ENCODE measurements at regions not wholly inside any gene's neighbourhood (a gene's known extent, or its start where the extent isn't known, plus 50 kb on each side); places are given as distances from the start of the nearest gene placed in this dataset.

DNA sequence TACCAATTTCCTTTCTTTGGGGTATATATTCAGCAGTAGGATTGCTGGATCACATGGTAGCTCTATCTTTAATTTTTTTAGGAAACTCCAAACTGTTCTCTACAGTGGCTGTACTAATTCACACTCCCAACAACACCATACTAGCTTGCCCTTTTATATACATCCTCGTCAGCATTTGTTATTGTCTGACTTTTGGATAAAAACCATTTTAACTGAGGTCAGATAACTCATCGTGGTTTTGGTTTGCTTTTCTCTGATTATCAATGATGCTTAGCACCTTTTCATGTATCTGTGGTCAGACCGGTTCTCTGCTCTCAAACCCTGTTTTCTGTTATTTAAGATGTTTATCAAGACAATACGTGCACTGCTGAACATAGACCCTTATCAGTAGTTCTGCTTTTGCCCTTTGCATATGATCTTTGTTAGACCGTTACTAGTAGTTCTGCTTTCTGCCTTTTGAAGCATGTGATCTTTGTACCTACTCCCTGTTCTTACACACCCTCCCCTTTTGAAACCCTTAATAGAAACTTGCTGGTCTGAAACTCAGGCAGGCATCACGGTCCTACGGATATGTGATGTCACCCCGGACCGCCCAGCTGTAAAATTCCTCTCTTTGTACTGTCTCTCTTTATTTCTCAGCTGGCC, 474.3 kb downstream of the RSL24D1 start:
- DNase-seq (ENCODE audit: low read depth): no peak

DNA sequence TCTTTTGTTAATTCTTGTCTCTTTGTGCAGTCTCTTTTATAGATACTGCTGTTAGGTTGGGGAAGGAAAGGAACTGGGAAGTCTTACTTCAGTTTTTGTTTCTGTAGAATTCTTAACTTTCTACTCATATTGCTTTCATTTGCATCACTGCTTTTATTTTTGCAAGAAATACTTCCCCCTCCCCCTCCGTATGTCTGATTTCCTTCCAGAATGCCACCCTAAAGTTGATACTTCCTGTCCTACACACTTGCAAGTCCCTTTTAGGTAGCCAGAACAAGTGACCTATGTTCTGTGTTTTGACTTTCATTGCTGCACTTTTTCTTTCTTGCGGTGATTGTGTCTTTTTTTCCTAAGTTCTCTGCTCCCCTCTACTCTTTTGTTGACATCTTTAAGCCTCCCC, 477.4 kb downstream of the RSL24D1 start:
- DNase-seq (ENCODE audit: low read depth): no peak

DNA sequence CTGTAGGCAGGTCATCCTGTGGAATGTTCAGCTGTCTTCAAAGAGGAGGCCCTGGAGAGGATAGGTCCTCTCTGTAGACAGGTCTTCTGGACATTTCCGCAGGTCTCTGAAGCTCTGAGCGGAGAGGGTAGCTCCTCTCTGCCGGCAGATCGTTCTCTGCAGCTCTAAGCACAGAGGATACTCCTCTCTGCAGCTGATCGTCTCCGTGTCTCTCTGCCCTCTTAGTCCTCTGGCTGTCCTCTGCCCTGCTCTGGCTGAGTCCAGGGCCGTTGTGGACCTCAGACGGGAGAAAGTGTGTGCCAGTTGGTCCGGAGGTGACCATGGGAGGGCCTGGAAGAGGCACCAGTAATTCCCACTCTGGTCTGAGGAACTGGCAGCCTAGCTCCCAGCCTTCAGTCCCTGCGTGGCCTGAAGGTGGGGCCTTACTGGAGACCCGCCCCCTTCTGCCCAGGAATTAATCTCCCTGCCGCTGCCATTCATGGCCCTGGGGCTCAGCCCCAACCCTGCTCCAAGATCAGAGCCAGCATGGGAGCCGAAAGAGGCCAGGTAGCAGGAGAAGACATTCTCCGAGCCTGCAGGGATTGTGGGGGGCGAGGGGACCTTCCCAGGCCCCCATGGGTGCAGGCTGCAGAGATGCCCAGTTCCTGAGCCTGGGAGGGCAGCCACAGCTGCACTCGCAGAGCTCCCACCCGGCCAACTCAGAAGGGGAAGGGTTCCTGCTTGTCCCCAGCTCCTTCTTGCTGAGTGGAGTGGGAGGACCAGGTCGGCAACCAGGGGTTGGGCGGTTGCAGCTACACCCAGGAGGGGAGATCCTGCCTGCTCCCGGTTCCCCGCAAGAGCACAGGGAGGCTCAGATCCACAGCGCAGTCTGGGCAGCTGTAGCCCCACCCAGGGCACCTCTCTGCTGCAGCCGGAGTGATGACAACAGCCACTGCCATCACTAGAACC, 488.7 kb downstream of the RSL24D1 start:
- no peak for DNase-seq (ENCODE audit: low read depth)

DNA sequence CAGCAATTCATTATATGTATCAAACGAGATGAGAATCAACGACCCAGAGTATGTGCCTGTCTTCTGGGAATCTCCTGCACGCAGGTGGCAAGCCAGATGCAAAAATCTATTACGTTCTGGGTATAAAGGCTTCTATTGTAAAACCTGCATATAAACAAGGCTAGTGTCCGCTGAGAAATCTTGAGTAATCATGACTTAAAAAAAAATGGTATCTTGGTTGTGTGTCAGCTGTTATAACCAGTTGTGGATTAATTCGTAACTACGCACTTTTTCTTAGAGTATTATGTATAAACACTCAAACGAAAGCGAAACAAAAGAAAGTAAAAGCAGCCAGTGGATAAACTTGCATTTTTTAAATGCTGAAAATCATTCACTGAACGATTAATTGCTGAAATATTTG, 509.1 kb downstream of the RSL24D1 start:
- no peak for DNase-seq (ENCODE audit: low read depth)
